K562 (cell line): ENCODE measurements at regions not wholly inside any gene's neighbourhood (a gene's known extent, or its start where the extent isn't known, plus 50 kb on each side); places are given as distances from the start of the nearest gene placed in this dataset.
A peak's percentile ranks its signal among the peaks of the same experiment; 100 is the strongest.
"Not testable (repeated sequence)": the region's sequence is repeated elsewhere in the genome, so short reads cannot be mapped to it uniquely, and the experiment has no call there.

Source experiments
- ATAC-seq: fragments of 200-7000 bp; cut with Tn5 transposase; 3 replicates; pipeline ENCODE4 v1.9.1; 2020; ENCODE audit warnings: moderate library complexity
- BruUV-seq: library from RNA; stranded (reverse); fragments of 400-500 nt; replicated peaks from 2 replicates; lab custom pipeline; 2021; lab: Mats Ljungman, UMichigan
- CTCF ChIA-PET: fragments of 300-600 bp; formaldehyde crosslinking; extraction: SDS; loops from one replicate; lab custom pipeline; 2021; ENCODE audit warnings: low intra/inter-chr PET ratio; lab: Yijun Ruan, JAX
- POLR2A ChIA-PET: fragments of 300-600, 350-650 bp; sonication (Branson Sonifier 250); formaldehyde crosslinking; extraction: SDS; loops from one replicate; lab custom pipeline; 2021; ENCODE audit warnings: antibody characterized with exemption, inconsistent platforms; lab: Yijun Ruan, JAX
- DNase-seq, 4 experiments: peaks; one replicate each; pipeline versions ENCODE4 v3.0.0 to v3.0.0-alpha.2; 2011 to 2018; ENCODE audit warnings: low spot score in 3 of 4, mixed read lengths in 3 of 4; ENCODE audit errors: extremely low read depth in 1 of 4
- FAIRE-seq: peaks from 2 replicates; lab custom pipeline; 2011; peaks lifted over from hg19 to GRCh38; lab: Jason Lieb, UNC
- H2AFZ ChIP-seq: 2 replicates; pipeline ENCODE4 v1.6.0; 2011; ENCODE audit warnings: low read depth, low read length, control low read depth, inconsistent platforms
- H3K27ac ChIP-seq: fragments of 200-600 bp; 3 replicates; pipeline ENCODE4 v1.8.0; 2011; ENCODE audit warnings: low read depth, mild to moderate bottlenecking, control low read depth, inconsistent platforms, low read length, moderate library complexity, mixed read lengths; ENCODE audit errors: extremely low read depth
- H3K27me3 ChIP-seq, 2 experiments: fragments of 300-600 bp in 1 of 2; 2 replicates in 1 of 2; 3 replicates in 1 of 2; pipeline versions ENCODE4 v1.6.0 to v1.8.0; 2011; ENCODE audit warnings: inconsistent platforms in 2 of 2, low read length in 2 of 2, mild to moderate bottlenecking in 1 of 2, mixed read lengths in 1 of 2, moderate library complexity in 1 of 2; ENCODE audit not compliant: control insufficient read depth in 2 of 2, insufficient read depth in 2 of 2
- H3K36me3 ChIP-seq: fragments of 300-600 bp; 3 replicates; pipeline ENCODE4 v1.8.0; 2011; ENCODE audit warnings: mild to moderate bottlenecking, low read length, inconsistent platforms; ENCODE audit not compliant: control insufficient read depth, insufficient read depth
- H3K4me1 ChIP-seq, 2 experiments: fragments of 200-600 bp in 1 of 2; replicated peaks in 1 of 2; 2 replicates in 1 of 2; 3 replicates in 1 of 2; pipeline versions ENCODE4 v1.5.1 to v1.8.0; 2011; ENCODE audit warnings: inconsistent platforms in 2 of 2, low read length in 2 of 2, mild to moderate bottlenecking in 1 of 2, mixed read lengths in 1 of 2, moderate library complexity in 1 of 2; ENCODE audit not compliant: control insufficient read depth in 2 of 2, insufficient read depth in 2 of 2
- H3K4me2 ChIP-seq: 2 replicates; pipeline ENCODE4 v1.6.1; 2011; ENCODE audit warnings: low read length, control low read depth, inconsistent platforms, mixed read lengths; ENCODE audit not compliant: insufficient read depth
- H3K4me3 ChIP-seq: fragments of 200-600 bp; sonication (generic), shearing (Covaris generic); 2 replicates; pipeline ENCODE4 v1.5.1; 2016; ENCODE audit warnings: control low read depth, inconsistent platforms
- H3K79me2 ChIP-seq: fragments of 200-600 bp; 3 replicates; pipeline ENCODE4 v1.8.0; 2011; ENCODE audit warnings: low read length, inconsistent platforms; ENCODE audit not compliant: control insufficient read depth, insufficient read depth
- H3K9ac ChIP-seq, 2 experiments: 2 replicates each; pipeline versions ENCODE4 v1.6.0 to v1.6.1; 2011; ENCODE audit warnings: low read depth in 2 of 2, low read length in 2 of 2, control low read depth in 1 of 2, inconsistent platforms in 1 of 2, mild to moderate bottlenecking in 1 of 2, mixed read lengths in 1 of 2; ENCODE audit not compliant: insufficient read depth in 1 of 2
- H3K9me1 ChIP-seq: one replicate; pipeline ENCODE4 v1.6.0; 2011; ENCODE audit warnings: inconsistent platforms, mild to moderate bottlenecking, low read length, moderate library complexity; ENCODE audit not compliant: control insufficient read depth, insufficient read depth
- H3K9me3 ChIP-seq: replicated peaks from 2 replicates; pipeline ENCODE4 v1.5.1; 2011; ENCODE audit warnings: low read depth, low read length, inconsistent platforms; ENCODE audit not compliant: control insufficient read depth, insufficient read depth
- H4K20me1 ChIP-seq: replicated peaks from 2 replicates; pipeline ENCODE4 v1.6.1; 2011; ENCODE audit warnings: low read length, inconsistent platforms, mixed read lengths; ENCODE audit not compliant: control insufficient read depth, insufficient read depth
- CEBPG ChIP-seq, 3 experiments: fragments of 200-800 bp in 1 of 3; sonication (Bioruptor generic) in 1 of 3; sonication (generic) in 1 of 3; formaldehyde crosslinking in 1 of 3; IDR thresholded peaks in 2 of 3; conservative IDR thresholded peaks in 1 of 3; 2 replicates each; pipeline versions ENCODE4 v1.6.1 to v1.8.0; 2016 to 2022; ENCODE audit warnings: missing compliant biosample characterization in 2 of 3, missing genetic modification characterization in 2 of 3, mild to moderate bottlenecking in 1 of 3, missing genetic modification reagents in 1 of 3
- MAFK ChIP-seq: IDR thresholded peaks from 2 replicates; pipeline ENCODE4 v1.6.1; 2011; ENCODE audit warnings: low read length, improper control_type of control experiment
- MTA3 ChIP-seq: fragments of 450-650 bp; formaldehyde crosslinking; IDR thresholded peaks from 2 replicates; pipeline ENCODE4 v1.6.1; 2017; ENCODE audit warnings: mild to moderate bottlenecking, borderline replicate concordance
- ZFP36 ChIP-seq: fragments of 150-350 bp; IDR thresholded peaks from 2 replicates; pipeline ENCODE4 v1.6.1; 2018; ENCODE audit warnings: low read length, low read depth; ENCODE audit not compliant: partially characterized antibody
- ZSCAN32 ChIP-seq: fragments of 450-650 bp; formaldehyde crosslinking; IDR thresholded peaks from 2 replicates; pipeline ENCODE4 v1.4.0; 2020; ENCODE audit warnings: mild to moderate bottlenecking, moderate library complexity
- WGBS: fragments of 100-300 bp; shearing (Covaris generic); methylation state at CpG from one replicate; pipeline ENCODE4 v1.1.6; 2016; ENCODE audit warnings: low coverage, mixed read lengths; ENCODE audit not compliant: insufficient coverage; ENCODE audit errors: missing lambda C conversion rate; 5-methylcytosine and 5-hydroxymethylcytosine counted together
- in situ Hi-C: fragments of 300-500 bp; cut with MboI; formaldehyde crosslinking; loops from 4 replicates; pipeline ENCODE4 v1.15.0; 2018; ENCODE audit warnings: inconsistent platforms, mixed read lengths
- intact Hi-C: fragments of 100-400 bp; cut with micrococcal nuclease; formaldehyde crosslinking; loops from 2 replicates; pipeline ENCODE4 v1.14.2; 2022

DNA sequence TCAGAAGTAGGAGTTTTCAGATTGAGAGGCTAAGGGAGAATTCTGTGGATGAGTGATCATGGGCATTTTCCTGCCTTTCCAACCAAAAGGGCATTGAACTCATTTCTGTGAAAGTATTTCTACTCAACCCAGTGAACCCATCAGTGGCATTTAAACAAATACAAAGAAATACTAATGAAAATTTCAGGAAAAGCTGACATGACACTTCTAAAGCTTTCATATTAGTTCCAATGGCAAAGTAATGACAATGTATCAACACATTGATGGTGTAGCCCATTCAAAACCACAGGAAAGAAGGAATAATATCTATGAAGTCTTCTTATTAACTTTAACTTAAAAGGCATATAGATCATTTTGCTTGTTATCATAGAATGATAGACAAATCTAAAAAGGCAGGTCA, 183.5 kb upstream of the ANXA10 start:
- in situ Hi-C loops (no loop called here), intact Hi-C loops (no loop called here)
- H2AFZ ChIP-seq: no peak overlapping the region
- ChIA-PET POLR2A (no interaction called here), CTCF (no interaction called here)
- FAIRE-seq (no peak), DNase-seq (no peak), ATAC-seq (no peak)
- no peaks in the 10 kb centered on the region for H4K20me1 ChIP-seq
- no peak overlapping the region for H3K4me2 ChIP-seq
- no peaks in the 10 kb centered on the region for H3K36me3 ChIP-seq
- H3K9me3 ChIP-seq: no peaks in the 10 kb centered on the region
- no peak for TF ChIP-seq ZFP36
- peak; percentile 36; the same call in 1 of the 2 replicates for TF ChIP-seq MAFK
- no peak for TF ChIP-seq MTA3
- no peak for TF ChIP-seq ZSCAN32
- H3K9ac ChIP-seq: no peak overlapping the region
- H3K27me3 ChIP-seq: no peaks in the 10 kb centered on the region
- H3K9me1 ChIP-seq: no peaks in the 10 kb centered on the region
- no TSS peak for BruUV-seq
- no peaks in the 10 kb centered on the region for H3K4me1 ChIP-seq
- H3K79me2 ChIP-seq: no peaks in the 10 kb centered on the region
- H3K27ac ChIP-seq: no peak overlapping the region
- H3K4me3 ChIP-seq: no peak overlapping the region

DNA sequence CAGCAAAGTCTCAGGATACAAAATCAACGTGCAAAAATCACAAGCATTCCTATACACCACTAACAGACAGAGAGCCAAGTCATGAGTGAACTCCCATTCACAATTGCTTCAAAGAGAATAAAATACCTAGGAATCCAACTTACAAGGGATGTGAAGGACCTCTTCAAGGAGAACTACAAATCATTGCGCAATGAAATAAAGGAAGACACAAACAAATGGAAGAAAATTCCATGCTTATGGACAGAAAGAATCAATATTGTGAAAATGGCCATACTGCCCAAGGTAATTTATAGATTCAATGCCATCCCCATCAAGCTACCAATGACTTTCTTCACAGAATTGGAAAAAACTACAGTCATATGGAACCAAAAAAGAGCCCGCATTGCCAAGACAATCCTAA, 179.8 kb upstream of the ANXA10 start:
- H3K4me2 ChIP-seq; BruUV-seq; FAIRE-seq; CTCF ChIA-PET; H2AFZ ChIP-seq; POLR2A ChIA-PET; in situ Hi-C loops; H3K36me3 ChIP-seq; DNase-seq; ATAC-seq; H3K9me1 ChIP-seq; H3K4me1 ChIP-seq; H3K9me3 ChIP-seq; H3K4me3 ChIP-seq; H3K9ac ChIP-seq; H4K20me1 ChIP-seq; H3K27ac ChIP-seq; H3K79me2 ChIP-seq; intact Hi-C loops; H3K27me3 ChIP-seq; TF ChIP-seq CEBPG (CRISPR knock-in tag; IDR thresholded peaks at IDR 0.05): not testable (repeated sequence)
- TF ChIP-seq CEBPG (tag; conservative IDR thresholded peaks at IDR 0.05 in 1 of 2, IDR thresholded peaks at IDR 0.05 in 1 of 2): 0 out of 4 replicates have a peak, but pooled peaks of 1 of the 2 experiments have one; percentile 8
- 0% methylated on average over 2 of the region's 3 CpGs for WGBS
